Activated CD8-positive, alpha-beta T cell treated with anti-CD3 and anti-CD28 coated beads for 36 hours (primary cell): ENCODE measurements at regions not wholly inside any gene's neighbourhood (a gene's known extent, or its start where the extent isn't known, plus 50 kb on each side); places are given as distances from the start of the nearest gene placed in this dataset.

Experiments used
- ATAC-seq: fragments of 200-7000 bp; cut with Tn5 transposase; one replicate; pipeline ENCODE4 v1.10.0; 2021; ENCODE audit warnings: mild to moderate bottlenecking, moderate library complexity
- CTCF ChIA-PET: fragments of 350-600 bp; sonication (Branson Sonifier 250); formaldehyde crosslinking; loops from one replicate; lab custom pipeline; 2021; ENCODE audit warnings: antibody characterized with exemption; lab: Charles Lee
- POLR2A ChIA-PET: fragments of 350-600 bp; sonication (Branson Sonifier 250); formaldehyde crosslinking; loops from one replicate; lab custom pipeline; 2021; ENCODE audit warnings: antibody characterized with exemption; lab: Charles Lee
- DNase-seq: peaks from one replicate; pipeline ENCODE4 v3.0.0-alpha.2; 2020
- H3K27ac Mint-ChIP-seq: one replicate; pipeline ENCODE4 v1.8.0; 2021; ENCODE audit warnings: mild to moderate bottlenecking, mixed read lengths
- H3K27me3 Mint-ChIP-seq: one replicate; pipeline ENCODE4 v1.8.0; 2021; ENCODE audit warnings: mixed read lengths
- H3K36me3 Mint-ChIP-seq: one replicate; pipeline ENCODE4 v1.8.0; 2021; ENCODE audit warnings: low read depth, mixed read lengths
- H3K4me1 Mint-ChIP-seq: one replicate; pipeline ENCODE4 v1.8.0; 2021; ENCODE audit warnings: low read depth, mixed read lengths
- H3K4me3 Mint-ChIP-seq: one replicate; pipeline ENCODE4 v1.8.0; 2021; ENCODE audit warnings: mild to moderate bottlenecking, moderate library complexity, mixed read lengths
- H3K9me3 Mint-ChIP-seq: one replicate; pipeline ENCODE4 v1.8.0; 2021; ENCODE audit warnings: mixed read lengths
- intact Hi-C: fragments of 100-400 bp; cut with micrococcal nuclease; formaldehyde crosslinking; loops from one replicate; pipeline ENCODE4 v1.10.0; 2022
- TF ChIP-seq, protein P1 (sequence below): fragments of 200-600 bp; IDR thresholded peaks from one replicate; pipeline ENCODE4 v1.8.0; 2022; ENCODE audit warnings: antibody characterized with exemption, mild to moderate bottlenecking

DNA sequence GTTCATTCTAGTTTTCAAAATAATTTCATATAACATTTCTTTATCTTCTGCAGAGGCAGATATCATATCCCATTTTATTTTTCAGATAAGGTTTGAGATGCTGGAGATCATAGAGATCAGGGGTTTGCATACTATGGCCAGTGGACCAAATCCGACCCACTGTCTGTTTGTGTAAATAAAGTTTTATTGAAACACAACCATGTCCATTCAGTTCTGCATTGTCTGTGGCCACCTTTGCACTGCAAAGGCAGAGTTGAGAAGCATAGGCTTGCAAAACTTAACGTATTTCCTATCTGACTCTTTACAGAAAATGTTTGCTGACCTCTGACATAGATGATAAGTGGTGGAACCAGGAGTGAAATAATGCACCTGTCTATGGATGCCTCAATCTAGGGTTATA, 63.9 kb upstream of the SOD3 start:
- H3K4me3 Mint-ChIP-seq, result no peak overlapping the region
- POLR2A ChIA-PET, result no interaction called here
- DNase-seq (no peak), ATAC-seq (no peak)
- intact Hi-C loops, result no loop called here
- no peak overlapping the region for H3K27ac Mint-ChIP-seq
- CTCF ChIA-PET, result no interaction called here
- no peaks in the 10 kb centered on the region for H3K27me3 Mint-ChIP-seq
- no peaks in the 10 kb centered on the region for H3K9me3 Mint-ChIP-seq
- TF ChIP-seq, protein P1, sequence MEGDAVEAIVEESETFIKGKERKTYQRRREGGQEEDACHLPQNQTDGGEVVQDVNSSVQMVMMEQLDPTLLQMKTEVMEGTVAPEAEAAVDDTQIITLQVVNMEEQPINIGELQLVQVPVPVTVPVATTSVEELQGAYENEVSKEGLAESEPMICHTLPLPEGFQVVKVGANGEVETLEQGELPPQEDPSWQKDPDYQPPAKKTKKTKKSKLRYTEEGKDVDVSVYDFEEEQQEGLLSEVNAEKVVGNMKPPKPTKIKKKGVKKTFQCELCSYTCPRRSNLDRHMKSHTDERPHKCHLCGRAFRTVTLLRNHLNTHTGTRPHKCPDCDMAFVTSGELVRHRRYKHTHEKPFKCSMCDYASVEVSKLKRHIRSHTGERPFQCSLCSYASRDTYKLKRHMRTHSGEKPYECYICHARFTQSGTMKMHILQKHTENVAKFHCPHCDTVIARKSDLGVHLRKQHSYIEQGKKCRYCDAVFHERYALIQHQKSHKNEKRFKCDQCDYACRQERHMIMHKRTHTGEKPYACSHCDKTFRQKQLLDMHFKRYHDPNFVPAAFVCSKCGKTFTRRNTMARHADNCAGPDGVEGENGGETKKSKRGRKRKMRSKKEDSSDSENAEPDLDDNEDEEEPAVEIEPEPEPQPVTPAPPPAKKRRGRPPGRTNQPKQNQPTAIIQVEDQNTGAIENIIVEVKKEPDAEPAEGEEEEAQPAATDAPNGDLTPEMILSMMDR, result no peak
- H3K4me1 Mint-ChIP-seq, result no peaks in the 10 kb centered on the region
- H3K36me3 Mint-ChIP-seq, result no peaks in the 10 kb centered on the region

DNA sequence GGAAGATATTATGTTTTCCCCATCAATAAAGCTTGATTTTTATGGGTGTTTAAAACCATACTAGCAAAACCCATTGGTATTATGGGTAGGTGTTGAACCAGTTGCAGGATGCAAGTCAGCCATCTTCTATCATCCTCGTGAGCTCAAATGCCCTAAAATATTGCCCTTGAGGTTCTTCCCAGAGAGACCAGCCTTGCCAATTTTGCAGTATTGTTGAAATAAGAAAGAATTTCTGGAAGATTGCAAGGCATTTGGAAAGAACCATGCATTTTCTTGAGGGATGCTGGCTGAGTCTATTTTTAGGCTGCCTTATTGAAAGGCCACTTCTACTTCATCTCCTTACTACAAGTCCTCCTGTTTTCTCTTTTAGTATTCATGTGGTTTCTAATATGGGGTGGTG, 60.9 kb upstream of the SOD3 start:
- no peak overlapping the region for H3K4me3 Mint-ChIP-seq
- DNase-seq (no peak), ATAC-seq (no peak)
- TF ChIP-seq, protein P1, result no peak
- no peak overlapping the region for H3K27ac Mint-ChIP-seq
- H3K9me3 Mint-ChIP-seq, result peaks cover 12% of the 10 kb centered on the region
- H3K27me3 Mint-ChIP-seq, result no peaks in the 10 kb centered on the region
- ChIA-PET CTCF (no interaction called here), POLR2A (no interaction called here)
- H3K4me1 Mint-ChIP-seq, result no peaks in the 10 kb centered on the region
- H3K36me3 Mint-ChIP-seq, result no peaks in the 10 kb centered on the region
- intact Hi-C loops, result no loop called here

DNA sequence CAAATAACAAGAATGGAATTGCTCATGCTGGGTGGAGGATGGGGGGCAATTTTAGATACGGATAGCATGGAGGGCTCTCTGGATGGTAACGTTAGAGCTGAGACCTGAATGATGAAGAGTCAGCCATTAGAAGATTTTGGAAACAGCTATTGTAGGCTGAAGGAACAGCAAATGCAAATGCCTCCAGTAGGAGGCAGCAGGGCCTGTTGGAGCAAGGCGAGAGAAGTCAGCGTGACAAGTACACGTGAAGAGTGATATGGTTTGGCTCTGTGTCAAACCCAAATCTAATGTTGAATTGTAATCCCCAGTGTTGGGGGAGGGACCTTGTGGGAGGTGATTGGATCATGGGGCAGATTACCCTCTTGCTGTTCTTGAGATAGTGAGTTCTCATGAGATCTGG, 59.3 kb upstream of the SOD3 start:
- Mint-ChIP-seq H3K27ac (no peak overlapping the region), H3K4me3 (no peak overlapping the region)
- TF ChIP-seq, protein P1, result no peak

DNA sequence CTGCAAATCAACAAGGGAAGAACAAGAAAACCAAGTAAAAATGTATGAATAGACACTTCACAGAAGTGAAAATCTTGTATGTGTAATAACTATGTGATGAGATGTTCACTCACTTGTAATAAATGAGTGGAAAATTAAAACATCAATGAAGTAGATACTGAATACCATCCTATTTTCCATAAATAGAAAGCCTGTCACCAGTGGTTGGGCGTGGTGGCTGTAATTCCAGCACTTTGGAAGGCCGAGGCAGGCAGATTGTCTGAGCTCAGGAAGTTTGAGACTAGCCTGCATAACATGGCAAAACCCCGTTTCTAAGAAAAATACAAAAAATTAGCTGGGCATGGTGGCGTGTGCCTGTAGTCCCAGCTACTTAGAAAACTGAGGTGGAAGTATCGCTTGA, 53.5 kb upstream of the SOD3 start:
- ChIA-PET POLR2A (no interaction called here), CTCF (no interaction called here)
- Mint-ChIP-seq H3K9me3 (peaks cover 8% of the 10 kb centered on the region), H3K27ac (no peak overlapping the region), H3K4me1 (no peaks in the 10 kb centered on the region), H3K27me3 (peaks cover 2% of the 10 kb centered on the region), H3K4me3 (no peak overlapping the region), H3K36me3 (no peaks in the 10 kb centered on the region)
- DNase-seq (no peak), ATAC-seq (no peak)
- intact Hi-C loops, result no loop called here
- TF ChIP-seq, protein P1, result no peak

More for the DNA sequence above, 59.3 kb upstream of the SOD3 start:
- intact Hi-C loops, result no loop called here
- ChIA-PET POLR2A (no interaction called here), CTCF (no interaction called here)
- Mint-ChIP-seq H3K36me3 (no peaks in the 10 kb centered on the region), H3K4me1 (no peaks in the 10 kb centered on the region), H3K9me3 (peaks cover 12% of the 10 kb centered on the region), H3K27me3 (peaks cover under 1% of the 10 kb centered on the region)
- ATAC-seq, result no peak
- no peak for DNase-seq

DNA sequence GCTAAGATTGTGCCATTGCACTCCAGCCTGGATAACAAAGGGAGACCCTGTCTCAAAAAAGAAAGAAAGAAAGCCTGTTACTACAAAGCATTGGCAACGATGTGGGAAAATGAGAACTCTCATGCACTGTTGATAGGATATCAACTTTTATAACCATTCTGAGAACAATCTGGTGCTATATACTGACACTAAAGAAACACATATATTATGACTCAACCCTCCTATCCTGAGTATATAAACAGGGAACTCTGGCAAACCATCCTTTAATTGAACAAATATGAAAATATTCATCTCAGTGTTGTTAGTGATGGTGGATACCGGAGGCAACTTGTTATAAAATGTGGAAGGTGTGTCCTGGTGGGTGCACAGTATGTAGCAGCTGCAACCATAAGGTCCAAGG, 53.0 kb upstream of the SOD3 start:
- Mint-ChIP-seq H3K4me3 (no peak overlapping the region), H3K27me3 (peaks cover 2% of the 10 kb centered on the region), H3K4me1 (no peaks in the 10 kb centered on the region), H3K27ac (no peak overlapping the region), H3K36me3 (no peaks in the 10 kb centered on the region), H3K9me3 (peaks cover 6% of the 10 kb centered on the region)
- POLR2A ChIA-PET, result no interaction called here
- CTCF ChIA-PET, result no interaction called here
- ATAC-seq (no peak), DNase-seq (no peak)
- TF ChIP-seq, protein P1, result no peak
- intact Hi-C loops, result no loop called here
